ENCODE measurements at regions not wholly inside any gene's neighbourhood (a gene's known extent, or its start where the extent isn't known, plus 50 kb on each side); places are given as distances from the start of the nearest gene placed in this dataset.

GRCh38 chr20:61123286-61123685, 128.8 kb upstream of the CDH4 start:
- no peak for DNase-seq (ENCODE audit: low spot score)

GRCh38 chr20:61123751-61124368, 128.2 kb upstream of the CDH4 start:
- no peak for DNase-seq (ENCODE audit: low spot score)

- no peak for DNase-seq (ENCODE audit: low spot score)
These were observed 127.0 kb upstream of the CDH4 start for GRCh38 chr20:61125076-61125475.

GRCh38 chr20:61125546-61126180, 126.4 kb upstream of the CDH4 start:
- no peak for DNase-seq (ENCODE audit: low spot score)

- no peak for DNase-seq (ENCODE audit: low spot score)
These were observed 125.5 kb upstream of the CDH4 start for GRCh38 chr20:61126369-61127195.

GRCh38 chr20:61127311-61128039, 124.6 kb upstream of the CDH4 start:
- DNase-seq (ENCODE audit: low spot score), result peak; percentile 59

- DNase-seq (ENCODE audit: low spot score), result no peak
These were observed 123.3 kb upstream of the CDH4 start for GRCh38 chr20:61128701-61129269.

GRCh38 chr20:61129311-61129710, 122.8 kb upstream of the CDH4 start:
- no peak for DNase-seq (ENCODE audit: low spot score)

- no peak for DNase-seq (ENCODE audit: low spot score)
These were observed 121.9 kb upstream of the CDH4 start for GRCh38 chr20:61130156-61130555.

GRCh38 chr20:61131944-61132343, 120.1 kb upstream of the CDH4 start:
- no peak for DNase-seq (ENCODE audit: low spot score)

- no peak for DNase-seq (ENCODE audit: low spot score)
These were observed 118.5 kb upstream of the CDH4 start for GRCh38 chr20:61133611-61134010.

GRCh38 chr20:61134296-61135030, 117.6 kb upstream of the CDH4 start:
- no peak for DNase-seq (ENCODE audit: low spot score)

GRCh38 chr20:61135266-61135665, 116.8 kb upstream of the CDH4 start:
- DNase-seq (ENCODE audit: low spot score), result no peak

- no peak for DNase-seq (ENCODE audit: low spot score)
These were observed 116.1 kb upstream of the CDH4 start for GRCh38 chr20:61135968-61136367.

GRCh38 chr20:61138566-61138965, 113.5 kb upstream of the CDH4 start:
- DNase-seq (ENCODE audit: low spot score), result no peak

- DNase-seq (ENCODE audit: low spot score), result no peak
These were observed 113.0 kb upstream of the CDH4 start for GRCh38 chr20:61139031-61139430.

GRCh38 chr20:61140576-61140975, 111.5 kb upstream of the CDH4 start:
- DNase-seq (ENCODE audit: low spot score), result no peak

- DNase-seq (ENCODE audit: low spot score), result no peak
These were observed 106.0 kb upstream of the CDH4 start for GRCh38 chr20:61146023-61146422.

GRCh38 chr20:61149636-61150035, 102.4 kb upstream of the CDH4 start:
- DNase-seq (ENCODE audit: low spot score), result no peak

- no peak for DNase-seq (ENCODE audit: low spot score)
These were observed 94.8 kb upstream of the CDH4 start for GRCh38 chr20:61157301-61157700.

- DNase-seq (ENCODE audit: low spot score), result no peak
These were observed 91.9 kb upstream of the CDH4 start for GRCh38 chr20:61159957-61160686.

All from GM03348 (cell line).